ENCODE measurements at regions not wholly inside any gene's neighbourhood (a gene's known extent, or its start where the extent isn't known, plus 50 kb on each side); places are given as distances from the start of the nearest gene placed in this dataset.

- TF ChIP-seq, protein P1, sequence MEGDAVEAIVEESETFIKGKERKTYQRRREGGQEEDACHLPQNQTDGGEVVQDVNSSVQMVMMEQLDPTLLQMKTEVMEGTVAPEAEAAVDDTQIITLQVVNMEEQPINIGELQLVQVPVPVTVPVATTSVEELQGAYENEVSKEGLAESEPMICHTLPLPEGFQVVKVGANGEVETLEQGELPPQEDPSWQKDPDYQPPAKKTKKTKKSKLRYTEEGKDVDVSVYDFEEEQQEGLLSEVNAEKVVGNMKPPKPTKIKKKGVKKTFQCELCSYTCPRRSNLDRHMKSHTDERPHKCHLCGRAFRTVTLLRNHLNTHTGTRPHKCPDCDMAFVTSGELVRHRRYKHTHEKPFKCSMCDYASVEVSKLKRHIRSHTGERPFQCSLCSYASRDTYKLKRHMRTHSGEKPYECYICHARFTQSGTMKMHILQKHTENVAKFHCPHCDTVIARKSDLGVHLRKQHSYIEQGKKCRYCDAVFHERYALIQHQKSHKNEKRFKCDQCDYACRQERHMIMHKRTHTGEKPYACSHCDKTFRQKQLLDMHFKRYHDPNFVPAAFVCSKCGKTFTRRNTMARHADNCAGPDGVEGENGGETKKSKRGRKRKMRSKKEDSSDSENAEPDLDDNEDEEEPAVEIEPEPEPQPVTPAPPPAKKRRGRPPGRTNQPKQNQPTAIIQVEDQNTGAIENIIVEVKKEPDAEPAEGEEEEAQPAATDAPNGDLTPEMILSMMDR (IDR thresholded peaks at IDR 0.05), result no peak
- DNase-seq (ENCODE audit: low spot score) (no peak), ATAC-seq (ENCODE audit: low FRiP score) (no peak)
Observed at GRCh38 chr11:29314211-29314610, 702.6 kb downstream of the KCNA4 start.

GRCh38 chr11:29312812-29313211 is 704.0 kb downstream of the KCNA4 start:
- no peak for ATAC-seq (ENCODE audit: low FRiP score)
- TF ChIP-seq, protein P1 (IDR thresholded peaks at IDR 0.05), result no peak
- DNase-seq (ENCODE audit: low spot score), result no peak

DNA sequence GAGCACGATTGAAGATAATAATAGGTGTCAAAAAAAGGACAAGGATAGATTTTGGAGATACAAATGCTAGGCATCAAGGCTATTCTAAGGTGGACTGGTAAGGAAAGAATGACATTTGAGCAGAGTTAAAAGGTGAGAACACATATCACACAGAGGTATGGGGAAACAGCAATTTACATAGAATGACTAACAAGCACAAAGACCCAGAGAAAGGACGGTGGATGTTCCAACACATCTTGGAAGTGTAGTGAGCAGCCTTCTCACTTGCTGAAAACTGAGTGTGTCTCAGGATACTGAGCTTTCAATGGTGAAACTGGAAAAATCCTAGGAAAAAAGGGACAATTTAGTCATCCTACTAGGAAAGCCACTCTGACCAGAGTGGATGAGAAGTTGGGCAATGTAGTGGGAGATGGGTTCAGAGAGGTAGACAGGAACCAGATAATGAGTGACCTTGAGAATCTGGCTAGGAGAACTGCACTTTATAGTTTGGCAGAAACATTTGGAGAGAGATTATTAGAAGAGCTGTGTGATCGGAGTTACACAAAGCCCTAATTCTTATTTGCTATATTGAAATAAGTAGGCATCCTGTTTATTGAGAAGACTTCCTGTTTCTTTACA is 706.0 kb downstream of the KCNA4 start:
- DNase-seq (ENCODE audit: low spot score), result no peak
- TF ChIP-seq, protein P1 (IDR thresholded peaks at IDR 0.05), result no peak
- no peak for ATAC-seq (ENCODE audit: low FRiP score)

GRCh38 chr11:29309992-29310391 is 706.8 kb downstream of the KCNA4 start:
- DNase-seq (ENCODE audit: low spot score), result no peak
- TF ChIP-seq, protein P1 (IDR thresholded peaks at IDR 0.05), result no peak
- no peak for ATAC-seq (ENCODE audit: low FRiP score)

DNA sequence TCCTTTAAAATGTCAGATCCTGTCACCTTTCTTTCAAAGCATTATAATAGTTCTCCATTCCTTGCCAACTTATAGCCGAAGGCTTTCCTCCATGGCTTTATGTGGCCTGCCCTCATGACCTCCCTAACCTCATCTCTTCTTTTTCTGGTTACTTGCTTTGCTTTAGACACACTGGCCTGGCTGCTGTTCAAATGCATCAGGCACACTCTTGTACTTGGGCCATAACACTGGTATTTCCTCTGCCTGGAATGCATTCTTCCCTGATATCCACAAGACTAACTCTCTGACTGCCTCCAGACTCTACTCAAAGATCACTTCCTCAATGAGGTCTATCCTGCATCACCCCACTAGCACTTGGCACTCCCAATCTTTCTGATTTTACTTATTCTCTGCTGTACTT is 710.3 kb downstream of the KCNA4 start:
- no peak for DNase-seq (ENCODE audit: low spot score)
- TF ChIP-seq, protein P1 (IDR thresholded peaks at IDR 0.05), result no peak
- ATAC-seq (ENCODE audit: low FRiP score), result no peak

DNA sequence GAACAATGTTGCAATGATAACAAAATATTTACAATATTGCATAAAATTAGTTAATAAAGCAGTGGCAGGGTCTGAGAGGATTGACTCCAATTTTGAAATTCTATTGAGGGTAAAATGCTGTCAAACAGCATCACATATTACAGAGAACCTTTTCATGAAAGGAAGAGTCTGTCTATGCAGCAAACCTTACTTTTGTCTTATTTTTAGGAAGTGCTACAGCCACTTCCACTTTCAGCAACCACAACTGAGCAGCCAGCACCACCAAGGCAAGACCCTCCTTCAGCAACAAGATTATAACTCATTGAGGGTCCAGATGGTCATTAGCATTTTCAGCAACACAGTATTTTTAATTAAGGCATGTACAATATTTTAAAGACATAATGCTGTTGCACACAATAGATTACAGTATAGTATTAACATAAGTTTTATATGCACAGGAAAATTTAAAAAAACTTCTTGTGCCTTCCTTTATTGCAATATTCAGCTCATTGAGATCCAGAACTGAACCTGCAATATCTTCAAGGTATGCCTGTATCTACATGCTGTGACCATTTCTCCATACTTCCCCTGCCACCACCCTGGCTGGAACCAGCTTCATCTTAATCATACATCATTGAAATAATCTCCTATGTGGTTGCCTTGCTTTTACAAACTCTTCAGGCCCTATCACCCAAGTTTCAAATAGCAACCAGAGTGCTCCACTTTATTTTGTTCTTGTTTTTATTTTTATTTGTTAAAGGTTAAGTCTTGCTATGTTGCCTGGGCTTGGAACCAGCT is 711.2 kb downstream of the KCNA4 start:
- no peak for DNase-seq (ENCODE audit: low spot score)
- ATAC-seq (ENCODE audit: low FRiP score), result no peak
- TF ChIP-seq, protein P1 (IDR thresholded peaks at IDR 0.05), result no peak

DNA sequence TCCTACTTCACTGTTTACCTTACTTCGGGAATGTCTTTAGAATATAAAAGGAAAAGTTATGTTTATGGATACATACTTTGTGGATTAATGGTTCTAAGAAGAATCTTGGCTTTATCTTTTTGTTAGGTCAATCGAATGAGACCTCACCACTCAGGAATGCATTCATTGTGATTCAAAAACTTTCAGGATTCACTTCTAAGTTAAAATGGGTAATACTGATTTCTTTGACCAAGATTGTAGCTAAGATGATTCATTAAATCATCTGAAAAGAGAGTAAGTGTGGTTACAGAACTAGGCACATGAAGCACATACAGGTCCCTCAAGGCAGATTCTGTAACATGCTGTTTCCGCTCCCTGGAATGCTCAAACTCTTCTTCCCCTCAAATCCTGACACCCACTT is 716.4 kb downstream of the KCNA4 start:
- ATAC-seq (ENCODE audit: low FRiP score) (no peak), DNase-seq (ENCODE audit: low spot score) (no peak)
- TF ChIP-seq, protein P1 (IDR thresholded peaks at IDR 0.05), result no peak

Measured in omental fat pad (tissue), 3 donors.